Naive B cell (primary cell): ENCODE measurements at regions not wholly inside any gene's neighbourhood (a gene's known extent, or its start where the extent isn't known, plus 50 kb on each side); places are given as distances from the start of the nearest gene placed in this dataset.
A peak's percentile ranks its signal among the peaks of the same experiment; 100 is the strongest.
"Not testable (repeated sequence)": the region's sequence is repeated elsewhere in the genome, so short reads cannot be mapped to it uniquely, and the experiment has no call there.

Experiments used
- ATAC-seq, 2 donors: fragments of 150-1000 bp; cut with Tn5 transposase; 2 replicates each; pipeline ENCODE4 v1.10.0; 2021; ENCODE audit warnings: low read depth in 2 of 2, mild to moderate bottlenecking in 2 of 2, moderate library complexity in 2 of 2
- DNase-seq: peaks from one replicate; pipeline ENCODE4 v3.0.0; 2022
- H3K27ac Mint-ChIP-seq, 6 donors: one replicate each; pipeline ENCODE4 v1.8.0; 2020 to 2022; ENCODE audit warnings: mild to moderate bottlenecking in 6 of 6, mixed read lengths in 6 of 6, moderate library complexity in 5 of 6, inconsistent platforms in 2 of 6
- H3K27me3 Mint-ChIP-seq, 3 donors: one replicate each; pipeline ENCODE4 v1.8.0; 2021 to 2022; ENCODE audit warnings: mixed read lengths in 3 of 3, mild to moderate bottlenecking in 1 of 3
- H3K36me3 Mint-ChIP-seq, 2 donors: one replicate each; pipeline ENCODE4 v1.8.0; 2020 to 2022; ENCODE audit warnings: mixed read lengths in 2 of 2, inconsistent platforms in 1 of 2, mild to moderate bottlenecking in 1 of 2
- H3K4me1 Mint-ChIP-seq, 3 donors: one replicate each; pipeline ENCODE4 v1.8.0; 2020 to 2022; ENCODE audit warnings: mixed read lengths in 3 of 3, inconsistent platforms in 1 of 3, mild to moderate bottlenecking in 1 of 3, moderate library complexity in 1 of 3
- H3K4me3 Mint-ChIP-seq, 8 donors: one replicate each; pipeline ENCODE4 v1.8.0; 2020 to 2022; ENCODE audit warnings: mild to moderate bottlenecking in 8 of 8, mixed read lengths in 8 of 8, moderate library complexity in 8 of 8, inconsistent platforms in 2 of 8
- H3K9me3 Mint-ChIP-seq, 7 donors: one replicate each; pipeline ENCODE4 v1.8.0; 2020 to 2022; ENCODE audit warnings: mixed read lengths in 7 of 7, mild to moderate bottlenecking in 5 of 7, inconsistent platforms in 2 of 7, moderate library complexity in 1 of 7

DNA sequence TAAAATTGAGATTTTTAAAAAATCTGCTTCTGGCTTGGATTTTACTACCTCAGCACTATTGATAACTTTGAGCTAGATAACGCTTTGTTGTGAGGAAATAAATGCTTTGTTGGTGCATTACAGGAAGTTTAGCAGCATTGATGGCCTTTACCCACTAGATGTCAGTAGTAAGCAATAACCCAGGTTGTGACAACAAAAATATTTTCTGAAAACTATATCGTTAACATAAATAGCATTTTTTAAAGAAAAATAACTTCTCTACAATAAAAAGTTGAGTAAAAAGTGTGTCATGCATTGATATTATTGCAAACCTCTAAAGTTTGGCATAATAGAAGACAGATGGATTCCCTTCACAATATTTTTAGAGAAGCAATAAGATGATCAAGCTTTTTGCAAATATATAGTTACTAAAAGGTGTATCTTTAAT lies 1246.5 kb downstream of the UQCRFS1 start:
- DNase-seq (no peak), ATAC-seq (no peak)
- Mint-ChIP-seq H3K4me1 (no peaks in the 10 kb centered on the region), H3K36me3 (no peaks in the 10 kb centered on the region), H3K9me3 (no peaks in the 10 kb centered on the region), H3K27me3 (peaks cover 0 to 6% (median 0%) of the 10 kb centered on the region in 3 donors), H3K27ac (no peak overlapping the region), H3K4me3 (no peak overlapping the region)

GRCh38 chr19:27964185-27964584 lies 1248.8 kb downstream of the UQCRFS1 start:
- no peaks in the 10 kb centered on the region for H3K36me3 Mint-ChIP-seq
- no peaks in the 10 kb centered on the region for H3K9me3 Mint-ChIP-seq
- no peak for DNase-seq
- H3K27me3 Mint-ChIP-seq, result peaks cover 0 to 12% (median 3%) of the 10 kb centered on the region in 3 donors
- no peak overlapping the region for H3K27ac Mint-ChIP-seq
- no peak for ATAC-seq
- no peaks in the 10 kb centered on the region for H3K4me1 Mint-ChIP-seq
- H3K4me3 Mint-ChIP-seq, result no peak overlapping the region

GRCh38 chr19:27962264-27962663 lies 1250.7 kb downstream of the UQCRFS1 start:
- no peak overlapping the region for H3K27ac Mint-ChIP-seq
- no peaks in the 10 kb centered on the region for H3K4me1 Mint-ChIP-seq
- no peaks in the 10 kb centered on the region for H3K9me3 Mint-ChIP-seq
- H3K4me3 Mint-ChIP-seq, result no peak overlapping the region
- H3K27me3 Mint-ChIP-seq, result peaks cover 0 to 12% (median 3%) of the 10 kb centered on the region in 3 donors
- DNase-seq, result no peak
- H3K36me3 Mint-ChIP-seq, result no peaks in the 10 kb centered on the region
- ATAC-seq, result no peak

- no peaks in the 10 kb centered on the region for H3K36me3 Mint-ChIP-seq
- no peaks in the 10 kb centered on the region for H3K4me1 Mint-ChIP-seq
- no peak overlapping the region for H3K27ac Mint-ChIP-seq
- ATAC-seq (no peak), DNase-seq (no peak)
- H3K4me3 Mint-ChIP-seq, result no peak overlapping the region
- H3K27me3 Mint-ChIP-seq, result peaks cover 0 to 5% (median 3%) of the 10 kb centered on the region in 3 donors
- H3K9me3 Mint-ChIP-seq, result peaks cover 0 to 3% (median 0%) of the 10 kb centered on the region in 7 donors
Measured at GRCh38 chr19:27955485-27956480, 1257.2 kb downstream of the UQCRFS1 start.

GRCh38 chr19:27942607-27943006 lies 1270.3 kb downstream of the UQCRFS1 start:
- Mint-ChIP-seq H3K36me3 (peaks cover 0 to 23% of the 10 kb centered on the region in 2 donors), H3K9me3 (peaks cover 10 to 46% (median 25%) of the 10 kb centered on the region in 7 donors)
- H3K27me3 Mint-ChIP-seq, ATAC-seq, H3K27ac Mint-ChIP-seq, H3K4me3 Mint-ChIP-seq, H3K4me1 Mint-ChIP-seq, DNase-seq: not testable (repeated sequence)

DNA sequence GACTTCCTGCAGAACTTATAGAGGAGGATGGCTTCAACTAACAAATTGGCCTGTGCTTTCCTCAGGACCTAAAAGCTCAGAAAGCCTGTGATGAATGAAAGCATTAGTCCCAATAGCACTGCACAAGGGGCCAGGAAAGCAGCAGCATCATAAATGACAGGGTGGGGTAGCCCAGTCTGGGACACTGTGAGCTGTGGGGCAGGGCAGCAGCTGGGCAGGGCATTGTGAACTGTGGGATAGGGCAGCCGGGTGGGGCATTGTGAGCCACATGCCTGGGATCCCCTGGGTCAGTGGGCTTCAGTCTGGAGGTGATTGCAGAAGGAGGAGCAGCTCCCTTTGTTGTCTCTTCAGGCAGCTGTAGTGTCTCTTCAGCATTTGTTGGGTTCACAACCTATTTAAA lies 1276.8 kb downstream of the UQCRFS1 start:
- Mint-ChIP-seq H3K4me3 (no peak overlapping the region), H3K27ac (no peak overlapping the region), H3K27me3 (peaks cover 0 to 5% (median 0%) of the 10 kb centered on the region in 3 donors), H3K9me3 (peaks cover 0 to 6% (median 0%) of the 10 kb centered on the region in 7 donors), H3K36me3 (no peaks in the 10 kb centered on the region), H3K4me1 (no peaks in the 10 kb centered on the region)
- ATAC-seq (no peak), DNase-seq (no peak)

DNA sequence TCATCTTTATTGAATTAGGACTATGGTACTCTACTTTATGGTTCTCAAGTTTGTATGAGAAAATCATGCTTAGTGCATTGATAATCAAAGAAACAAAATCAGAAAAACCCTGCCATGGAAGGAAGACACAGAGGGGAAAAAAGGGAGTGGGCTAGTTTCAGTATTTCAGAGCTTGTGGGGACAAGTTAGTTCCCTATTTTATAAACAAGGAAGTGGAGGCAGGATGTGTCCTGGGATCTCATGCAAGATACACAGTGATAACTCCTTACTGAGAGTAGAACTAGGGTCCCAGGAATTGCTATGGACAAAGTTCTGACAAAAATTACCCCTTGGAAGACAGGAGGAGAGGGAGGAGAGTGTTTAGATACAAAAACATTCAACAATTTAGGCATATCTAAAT lies 1277.3 kb downstream of the UQCRFS1 start:
- Mint-ChIP-seq H3K4me1 (no peaks in the 10 kb centered on the region), H3K9me3 (peaks cover 0 to 6% (median 0%) of the 10 kb centered on the region in 7 donors), H3K4me3 (no peak overlapping the region), H3K36me3 (no peaks in the 10 kb centered on the region), H3K27ac (no peak overlapping the region), H3K27me3 (peaks cover 0 to 5% (median 0%) of the 10 kb centered on the region in 3 donors)
- no peak for ATAC-seq
- DNase-seq, result no peak

- Mint-ChIP-seq H3K4me3 (no peak overlapping the region), H3K27me3 (peaks cover 0 to 5% (median 0%) of the 10 kb centered on the region in 3 donors), H3K9me3 (peaks cover 0 to 5% (median 2%) of the 10 kb centered on the region in 7 donors), H3K4me1 (no peaks in the 10 kb centered on the region), H3K36me3 (no peaks in the 10 kb centered on the region), H3K27ac (no peak overlapping the region)
- no peak for DNase-seq
- ATAC-seq, result no peak
Measured at GRCh38 chr19:27929399-27929798, 1283.6 kb downstream of the UQCRFS1 start.

DNA sequence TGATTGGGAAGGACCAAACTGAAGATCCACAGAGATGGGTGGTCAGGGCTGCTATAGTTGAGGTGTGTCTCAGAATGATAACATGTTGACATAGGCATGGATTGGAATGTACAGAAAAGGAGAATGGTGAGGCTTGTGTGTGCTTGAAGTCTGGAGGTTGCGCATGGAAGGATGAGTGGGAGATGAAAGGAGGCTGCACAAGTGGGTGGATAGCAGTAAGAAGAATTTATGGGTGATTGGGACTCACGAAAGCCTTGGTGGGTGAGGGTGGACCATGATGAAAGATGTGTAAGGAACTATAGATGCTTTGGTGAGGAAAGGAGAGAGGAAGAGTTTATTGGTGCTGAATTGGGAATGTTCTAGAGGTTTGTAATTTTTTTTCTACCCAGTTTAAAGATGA lies 1287.7 kb downstream of the UQCRFS1 start:
- no peak for ATAC-seq
- no peak for DNase-seq
- Mint-ChIP-seq H3K4me3 (no peak overlapping the region), H3K4me1 (no peaks in the 10 kb centered on the region), H3K27me3 (no peaks in the 10 kb centered on the region), H3K9me3 (peaks cover 0 to 5% (median 2%) of the 10 kb centered on the region in 7 donors), H3K27ac (peak overlapping the region in 1 of 6 donors; percentile 5), H3K36me3 (no peaks in the 10 kb centered on the region)

DNA sequence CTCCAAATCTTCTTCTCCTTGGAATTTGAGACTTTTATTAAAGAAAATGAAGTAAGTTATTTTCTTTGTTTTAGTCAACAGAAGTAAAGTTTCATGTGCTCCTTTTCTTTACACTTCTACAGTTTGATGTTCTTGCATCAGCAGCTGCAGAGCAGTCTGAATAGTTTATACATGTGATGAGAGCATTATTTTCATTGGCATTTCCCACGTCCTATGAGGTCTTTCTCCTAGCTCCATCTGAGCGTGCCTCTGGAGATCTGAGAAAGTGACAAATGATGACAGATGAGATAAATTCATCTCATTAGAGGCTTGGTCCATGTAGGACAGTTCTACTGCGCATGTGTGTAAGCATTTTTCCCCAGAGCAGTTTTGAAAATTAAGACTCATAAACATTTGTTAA lies 1290.0 kb downstream of the UQCRFS1 start:
- Mint-ChIP-seq H3K9me3 (peaks cover 0 to 9% (median 2%) of the 10 kb centered on the region in 7 donors), H3K27me3 (no peaks in the 10 kb centered on the region), H3K36me3 (no peaks in the 10 kb centered on the region), H3K4me3 (no peak overlapping the region), H3K4me1 (no peaks in the 10 kb centered on the region), H3K27ac (no peak overlapping the region)
- DNase-seq, result no peak
- no peak for ATAC-seq

DNA sequence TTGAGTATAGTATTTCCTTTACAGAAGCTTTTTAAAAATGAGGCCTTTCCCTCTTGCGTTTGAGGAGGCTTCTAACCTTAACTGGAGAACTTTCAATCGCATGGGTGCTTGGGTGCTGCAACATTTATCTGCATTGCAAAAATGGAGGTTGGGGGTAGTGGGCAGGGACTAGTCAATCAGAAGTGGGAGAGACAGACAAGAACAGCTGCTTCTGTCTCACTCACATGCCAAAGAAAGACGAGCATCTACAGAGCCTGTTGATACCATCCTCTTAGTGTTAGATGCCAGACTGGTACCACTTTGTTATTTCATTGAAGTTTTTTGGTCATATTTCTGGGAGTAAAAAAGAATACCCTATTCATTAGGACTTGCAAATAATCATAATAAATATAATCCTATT lies 1292.2 kb downstream of the UQCRFS1 start:
- Mint-ChIP-seq H3K9me3 (peaks cover 0 to 9% (median 2%) of the 10 kb centered on the region in 7 donors), H3K27ac (no peak overlapping the region), H3K4me3 (no peak overlapping the region), H3K4me1 (no peaks in the 10 kb centered on the region), H3K27me3 (no peaks in the 10 kb centered on the region), H3K36me3 (no peaks in the 10 kb centered on the region)
- no peak for ATAC-seq
- no peak for DNase-seq

GRCh38 chr19:27918818-27919217 lies 1294.1 kb downstream of the UQCRFS1 start:
- Mint-ChIP-seq H3K27me3 (no peaks in the 10 kb centered on the region), H3K36me3 (no peaks in the 10 kb centered on the region), H3K4me1 (no peaks in the 10 kb centered on the region), H3K9me3 (peaks cover 0 to 4% (median 0%) of the 10 kb centered on the region in 7 donors), H3K27ac (no peak overlapping the region), H3K4me3 (no peak overlapping the region)
- DNase-seq (no peak), ATAC-seq (no peak)

DNA sequence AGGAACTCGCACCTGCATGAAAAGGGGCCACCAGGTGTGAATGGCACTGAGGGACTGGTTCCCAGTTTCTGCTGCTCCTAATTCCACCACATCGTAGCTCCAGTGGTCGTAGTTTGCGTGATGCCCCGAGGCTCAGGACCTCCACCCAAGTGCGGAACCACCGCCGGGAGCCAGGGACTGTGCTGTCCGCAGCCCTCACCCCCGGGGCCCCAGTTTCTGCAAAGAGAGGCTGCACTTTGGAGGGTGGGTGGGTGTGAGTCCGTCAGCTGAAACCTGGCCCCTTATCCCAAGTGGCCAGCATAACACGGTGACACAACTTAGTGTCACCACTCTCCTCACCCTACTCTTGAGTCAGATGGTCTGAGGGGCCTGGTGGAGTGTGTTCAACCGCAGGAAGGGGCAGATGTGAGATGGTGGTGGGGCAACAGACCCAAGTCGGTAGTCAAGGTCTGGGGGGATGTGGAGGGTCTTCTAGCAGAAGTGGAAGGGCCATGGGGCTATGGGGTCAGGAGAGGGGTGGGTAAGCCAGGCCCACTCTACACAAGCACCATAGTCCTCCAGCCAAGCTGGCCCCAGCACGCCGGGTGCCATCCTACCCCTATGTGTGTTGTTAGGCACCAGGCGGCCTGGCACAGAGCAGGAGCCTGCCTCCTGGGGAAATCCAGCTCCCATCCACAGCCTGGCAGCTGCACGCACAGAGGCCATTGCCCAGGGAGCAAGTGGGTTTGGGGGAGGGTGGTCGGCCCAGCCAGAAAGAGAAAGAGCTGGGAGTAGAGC lies 1301.6 kb downstream of the UQCRFS1 start:
- H3K36me3 Mint-ChIP-seq, result no peaks in the 10 kb centered on the region
- no peak for DNase-seq
- H3K27ac Mint-ChIP-seq, result no peak overlapping the region

More for the DNA sequence above, 1301.6 kb downstream of the UQCRFS1 start:
- peaks cover 0 to 4% (median 3%) of the 10 kb centered on the region in 3 donors for H3K4me1 Mint-ChIP-seq
- no peak overlapping the region for H3K4me3 Mint-ChIP-seq
- H3K9me3 Mint-ChIP-seq, result peaks cover 0 to 7% (median 0%) of the 10 kb centered on the region in 7 donors
- no peak for ATAC-seq
- no peaks in the 10 kb centered on the region for H3K27me3 Mint-ChIP-seq
